WTC11 (cell line): ENCODE measurements at regions not wholly inside any gene's neighbourhood (a gene's known extent, or its start where the extent isn't known, plus 50 kb on each side); places are given as distances from the start of the nearest gene placed in this dataset.

ENCODE experiments used
- ATAC-seq: fragments of 200-7000 bp; cut with Tn5 transposase; 2 replicates; pipeline ENCODE4 v1.10.0; 2021; ENCODE audit warnings: mild to moderate bottlenecking, moderate library complexity
- CTCF ChIA-PET: fragments of 300-600 bp; sonication (Branson Sonifier 250); formaldehyde crosslinking; loops from one replicate; lab custom pipeline; 2021; ENCODE audit warnings: antibody characterized with exemption; lab: Charles Lee
- POLR2A ChIA-PET: fragments of 350-600 bp; sonication (Branson Sonifier 250); formaldehyde crosslinking; loops from one replicate; lab custom pipeline; 2021; ENCODE audit warnings: antibody characterized with exemption; lab: Charles Lee
- DNase-seq: peaks from one replicate; pipeline ENCODE4 v3.0.0; 2021; ENCODE audit warnings: low spot score
- H3K27ac Mint-ChIP-seq: 2 replicates; pipeline ENCODE4 v1.8.0; 2021; ENCODE audit warnings: mixed read lengths
- H3K27me3 Mint-ChIP-seq: 2 replicates; pipeline ENCODE4 v1.8.0; 2021; ENCODE audit warnings: low read depth, mild to moderate bottlenecking, moderate library complexity, mixed read lengths
- H3K36me3 Mint-ChIP-seq: 2 replicates; pipeline ENCODE4 v1.8.0; 2021; ENCODE audit warnings: mixed read lengths
- H3K4me1 Mint-ChIP-seq: 2 replicates; pipeline ENCODE4 v1.8.0; 2022; ENCODE audit warnings: mixed read lengths
- H3K4me3 Mint-ChIP-seq: 2 replicates; pipeline ENCODE4 v1.8.0; 2021; ENCODE audit warnings: mild to moderate bottlenecking, moderate library complexity, mixed read lengths
- H3K9me3 Mint-ChIP-seq: 2 replicates; pipeline ENCODE4 v1.8.0; 2021; ENCODE audit warnings: mixed read lengths
- E2F4 ChIP-seq: sonication (generic); formaldehyde crosslinking; IDR thresholded peaks from 2 replicates; pipeline ENCODE4 v1.8.1; 2022; ENCODE audit warnings: low read depth, mild to moderate bottlenecking, moderate library complexity, missing genetic modification reagents, borderline replicate concordance
- ETV6 ChIP-seq: sonication (generic); formaldehyde crosslinking; IDR thresholded peaks from 2 replicates; pipeline ENCODE4 v1.8.1; 2022; ENCODE audit warnings: mild to moderate bottlenecking, missing genetic modification reagents
- FOXP1 ChIP-seq: sonication (generic); formaldehyde crosslinking; IDR thresholded peaks from 2 replicates; pipeline ENCODE4 v1.8.0; 2022; ENCODE audit warnings: missing genetic modification reagents, mild to moderate bottlenecking, moderate library complexity, borderline replicate concordance
- HMGA2 ChIP-seq: fragments of 250-450 bp; sonication (Bioruptor Pico); IDR thresholded peaks from 2 replicates; pipeline ENCODE4 v1.4.0; 2021; ENCODE audit warnings: mild to moderate bottlenecking, moderate library complexity
- MLX ChIP-seq: sonication (generic); formaldehyde crosslinking; IDR thresholded peaks from 2 replicates; pipeline ENCODE4 v1.8.1; 2023; ENCODE audit warnings: mild to moderate bottlenecking, missing genetic modification reagents, moderate library complexity
- MXD4 ChIP-seq: fragments of 250-450 bp; sonication (Bioruptor Pico); IDR thresholded peaks from 2 replicates; pipeline ENCODE4 v1.8.0; 2021; ENCODE audit warnings: mild to moderate bottlenecking, moderate library complexity, borderline replicate concordance
- MYBL2 ChIP-seq: sonication (generic); formaldehyde crosslinking; IDR thresholded peaks from 2 replicates; pipeline ENCODE4 v1.8.1; 2023; ENCODE audit warnings: mild to moderate bottlenecking, moderate library complexity, missing genetic modification reagents
- NR3C1 ChIP-seq: sonication (generic); formaldehyde crosslinking; conservative IDR thresholded peaks from 2 replicates; pipeline ENCODE4 v1.8.1; 2023; ENCODE audit warnings: low read depth, mild to moderate bottlenecking, missing genetic modification reagents
- PRRX2 ChIP-seq: fragments of 250-450 bp; sonication (Bioruptor Pico); IDR thresholded peaks from 2 replicates; pipeline ENCODE4 v1.8.0; 2021; ENCODE audit warnings: mild to moderate bottlenecking
- RORB ChIP-seq: fragments of 250-450 bp; sonication (Bioruptor Pico); IDR thresholded peaks from 2 replicates; pipeline ENCODE4 v1.9.0; 2021; ENCODE audit warnings: mild to moderate bottlenecking
- ZNF232 ChIP-seq: sonication (generic); formaldehyde crosslinking; IDR thresholded peaks from 2 replicates; pipeline ENCODE4 v1.8.0; 2022; ENCODE audit warnings: mild to moderate bottlenecking, missing genetic modification reagents
- ZNF317 ChIP-seq: sonication (generic); formaldehyde crosslinking; IDR thresholded peaks from 2 replicates; pipeline ENCODE4 v1.8.1; 2023; ENCODE audit warnings: low read depth, mild to moderate bottlenecking, moderate library complexity, missing genetic modification reagents, borderline replicate concordance
- ZNF396 ChIP-seq: fragments of 250-450 bp; sonication (Bioruptor Pico); IDR thresholded peaks from 2 replicates; pipeline ENCODE4 v1.8.0; 2021; ENCODE audit warnings: mild to moderate bottlenecking, moderate library complexity, borderline replicate concordance
- ZNF532 ChIP-seq: fragments of 250-450 bp; sonication (Bioruptor Pico); IDR thresholded peaks from 2 replicates; pipeline ENCODE4 v1.9.0; 2021; ENCODE audit warnings: mild to moderate bottlenecking, borderline replicate concordance
- TF ChIP-seq, protein P1 (sequence below): sonication (generic); formaldehyde crosslinking; conservative IDR thresholded peaks from 2 replicates; pipeline ENCODE4 v1.8.1; 2023; ENCODE audit warnings: mild to moderate bottlenecking, low read depth, missing genetic modification reagents, moderate library complexity
- TF ChIP-seq, protein P2 (sequence below): fragments of 250-450 bp; sonication (Bioruptor Pico); IDR thresholded peaks from 2 replicates; pipeline ENCODE4 v1.8.0; 2021; ENCODE audit warnings: mild to moderate bottlenecking
- TF ChIP-seq, protein P3 (sequence below): sonication (generic); formaldehyde crosslinking; IDR thresholded peaks from 2 replicates; pipeline ENCODE4 v1.8.0; 2022; ENCODE audit warnings: missing genetic modification reagents
- TF ChIP-seq, protein P4 (sequence below): sonication (generic); formaldehyde crosslinking; IDR thresholded peaks from 2 replicates; pipeline ENCODE4 v1.8.0; 2022; ENCODE audit warnings: mild to moderate bottlenecking, missing genetic modification reagents
- TF ChIP-seq, protein P5 (sequence below): sonication (generic); formaldehyde crosslinking; IDR thresholded peaks from 2 replicates; pipeline ENCODE4 v1.8.1; 2022; ENCODE audit warnings: mild to moderate bottlenecking, moderate library complexity, missing genetic modification reagents

GRCh38 chr1:222941425-222941824 lies 126.6 kb downstream of the DISP1 start (continued):
- TF ChIP-seq, protein P1, sequence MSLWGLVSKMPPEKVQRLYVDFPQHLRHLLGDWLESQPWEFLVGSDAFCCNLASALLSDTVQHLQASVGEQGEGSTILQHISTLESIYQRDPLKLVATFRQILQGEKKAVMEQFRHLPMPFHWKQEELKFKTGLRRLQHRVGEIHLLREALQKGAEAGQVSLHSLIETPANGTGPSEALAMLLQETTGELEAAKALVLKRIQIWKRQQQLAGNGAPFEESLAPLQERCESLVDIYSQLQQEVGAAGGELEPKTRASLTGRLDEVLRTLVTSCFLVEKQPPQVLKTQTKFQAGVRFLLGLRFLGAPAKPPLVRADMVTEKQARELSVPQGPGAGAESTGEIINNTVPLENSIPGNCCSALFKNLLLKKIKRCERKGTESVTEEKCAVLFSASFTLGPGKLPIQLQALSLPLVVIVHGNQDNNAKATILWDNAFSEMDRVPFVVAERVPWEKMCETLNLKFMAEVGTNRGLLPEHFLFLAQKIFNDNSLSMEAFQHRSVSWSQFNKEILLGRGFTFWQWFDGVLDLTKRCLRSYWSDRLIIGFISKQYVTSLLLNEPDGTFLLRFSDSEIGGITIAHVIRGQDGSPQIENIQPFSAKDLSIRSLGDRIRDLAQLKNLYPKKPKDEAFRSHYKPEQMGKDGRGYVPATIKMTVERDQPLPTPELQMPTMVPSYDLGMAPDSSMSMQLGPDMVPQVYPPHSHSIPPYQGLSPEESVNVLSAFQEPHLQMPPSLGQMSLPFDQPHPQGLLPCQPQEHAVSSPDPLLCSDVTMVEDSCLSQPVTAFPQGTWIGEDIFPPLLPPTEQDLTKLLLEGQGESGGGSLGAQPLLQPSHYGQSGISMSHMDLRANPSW (CRISPR knock-in tag) = no peak
- TF ChIP-seq ZNF317 (CRISPR knock-in tag) (no peak), MLX (CRISPR knock-in tag) (no peak), ZNF232 (CRISPR knock-in tag) (no peak), PRRX2 (no peak), E2F4 (no peak), MXD4 (CRISPR knock-in tag) (no peak)
- TF ChIP-seq, protein P2, sequence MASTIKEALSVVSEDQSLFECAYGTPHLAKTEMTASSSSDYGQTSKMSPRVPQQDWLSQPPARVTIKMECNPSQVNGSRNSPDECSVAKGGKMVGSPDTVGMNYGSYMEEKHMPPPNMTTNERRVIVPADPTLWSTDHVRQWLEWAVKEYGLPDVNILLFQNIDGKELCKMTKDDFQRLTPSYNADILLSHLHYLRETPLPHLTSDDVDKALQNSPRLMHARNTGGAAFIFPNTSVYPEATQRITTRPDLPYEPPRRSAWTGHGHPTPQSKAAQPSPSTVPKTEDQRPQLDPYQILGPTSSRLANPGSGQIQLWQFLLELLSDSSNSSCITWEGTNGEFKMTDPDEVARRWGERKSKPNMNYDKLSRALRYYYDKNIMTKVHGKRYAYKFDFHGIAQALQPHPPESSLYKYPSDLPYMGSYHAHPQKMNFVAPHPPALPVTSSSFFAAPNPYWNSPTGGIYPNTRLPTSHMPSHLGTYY (CRISPR knock-in tag) = no peak
- TF ChIP-seq, protein P3, sequence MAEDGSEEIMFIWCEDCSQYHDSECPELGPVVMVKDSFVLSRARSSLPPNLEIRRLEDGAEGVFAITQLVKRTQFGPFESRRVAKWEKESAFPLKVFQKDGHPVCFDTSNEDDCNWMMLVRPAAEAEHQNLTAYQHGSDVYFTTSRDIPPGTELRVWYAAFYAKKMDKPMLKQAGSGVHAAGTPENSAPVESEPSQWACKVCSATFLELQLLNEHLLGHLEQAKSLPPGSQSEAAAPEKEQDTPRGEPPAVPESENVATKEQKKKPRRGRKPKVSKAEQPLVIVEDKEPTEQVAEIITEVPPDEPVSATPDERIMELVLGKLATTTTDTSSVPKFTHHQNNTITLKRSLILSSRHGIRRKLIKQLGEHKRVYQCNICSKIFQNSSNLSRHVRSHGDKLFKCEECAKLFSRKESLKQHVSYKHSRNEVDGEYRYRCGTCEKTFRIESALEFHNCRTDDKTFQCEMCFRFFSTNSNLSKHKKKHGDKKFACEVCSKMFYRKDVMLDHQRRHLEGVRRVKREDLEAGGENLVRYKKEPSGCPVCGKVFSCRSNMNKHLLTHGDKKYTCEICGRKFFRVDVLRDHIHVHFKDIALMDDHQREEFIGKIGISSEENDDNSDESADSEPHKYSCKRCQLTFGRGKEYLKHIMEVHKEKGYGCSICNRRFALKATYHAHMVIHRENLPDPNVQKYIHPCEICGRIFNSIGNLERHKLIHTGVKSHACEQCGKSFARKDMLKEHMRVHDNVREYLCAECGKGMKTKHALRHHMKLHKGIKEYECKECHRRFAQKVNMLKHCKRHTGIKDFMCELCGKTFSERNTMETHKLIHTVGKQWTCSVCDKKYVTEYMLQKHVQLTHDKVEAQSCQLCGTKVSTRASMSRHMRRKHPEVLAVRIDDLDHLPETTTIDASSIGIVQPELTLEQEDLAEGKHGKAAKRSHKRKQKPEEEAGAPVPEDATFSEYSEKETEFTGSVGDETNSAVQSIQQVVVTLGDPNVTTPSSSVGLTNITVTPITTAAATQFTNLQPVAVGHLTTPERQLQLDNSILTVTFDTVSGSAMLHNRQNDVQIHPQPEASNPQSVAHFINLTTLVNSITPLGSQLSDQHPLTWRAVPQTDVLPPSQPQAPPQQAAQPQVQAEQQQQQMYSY (CRISPR knock-in tag) = no peak

DNA sequence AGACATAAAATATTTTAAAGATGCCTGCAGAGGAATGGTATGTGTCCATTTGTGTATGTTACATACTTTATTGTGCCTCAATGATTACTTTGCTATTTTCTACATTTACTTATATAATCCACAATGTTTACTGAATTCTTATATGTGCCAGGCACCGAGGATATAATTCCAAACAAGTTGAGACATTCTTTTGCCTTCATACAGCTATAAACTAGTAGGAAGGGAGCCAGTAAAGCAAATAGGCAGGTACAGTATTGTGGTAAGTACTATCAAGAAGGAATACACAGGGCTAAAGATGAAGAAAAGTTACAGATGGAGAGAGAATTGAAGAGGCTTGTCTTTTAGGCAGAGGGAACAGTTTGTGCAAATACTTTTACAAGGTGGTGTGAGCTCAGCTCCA lies 131.6 kb downstream of the DISP1 start:
- peaks cover 9% of the 10 kb centered on the region for H3K4me1 Mint-ChIP-seq
- ATAC-seq (no peak), DNase-seq (no peak)
- H3K4me3 Mint-ChIP-seq = no peak overlapping the region
- ChIA-PET POLR2A (interaction anchor here (0.6 kb wide), 1 partner anchor 599 kb away, joined by 3 read pairs; no protein-coding TSS in a partner anchor), CTCF (no interaction called here)
- TF ChIP-seq MYBL2 (CRISPR knock-in tag) (no peak), ZNF396 (CRISPR knock-in tag) (no peak), HMGA2 (CRISPR knock-in tag) (no peak), ETV6 (CRISPR knock-in tag) (no peak), ZNF232 (CRISPR knock-in tag) (no peak), ZNF532 (no peak), FOXP1 (CRISPR knock-in tag) (no peak), PRRX2 (no peak), NR3C1 (CRISPR knock-in tag) (no peak), RORB (CRISPR knock-in tag) (no peak)
- TF ChIP-seq, protein P4, sequence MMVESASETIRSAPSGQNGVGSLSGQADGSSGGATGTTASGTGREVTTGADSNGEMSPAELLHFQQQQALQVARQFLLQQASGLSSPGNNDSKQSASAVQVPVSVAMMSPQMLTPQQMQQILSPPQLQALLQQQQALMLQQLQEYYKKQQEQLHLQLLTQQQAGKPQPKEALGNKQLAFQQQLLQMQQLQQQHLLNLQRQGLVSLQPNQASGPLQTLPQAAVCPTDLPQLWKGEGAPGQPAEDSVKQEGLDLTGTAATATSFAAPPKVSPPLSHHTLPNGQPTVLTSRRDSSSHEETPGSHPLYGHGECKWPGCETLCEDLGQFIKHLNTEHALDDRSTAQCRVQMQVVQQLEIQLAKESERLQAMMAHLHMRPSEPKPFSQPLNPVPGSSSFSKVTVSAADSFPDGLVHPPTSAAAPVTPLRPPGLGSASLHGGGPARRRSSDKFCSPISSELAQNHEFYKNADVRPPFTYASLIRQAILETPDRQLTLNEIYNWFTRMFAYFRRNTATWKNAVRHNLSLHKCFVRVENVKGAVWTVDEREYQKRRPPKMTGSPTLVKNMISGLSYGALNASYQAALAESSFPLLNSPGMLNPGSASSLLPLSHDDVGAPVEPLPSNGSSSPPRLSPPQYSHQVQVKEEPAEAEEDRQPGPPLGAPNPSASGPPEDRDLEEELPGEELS = no peak
- TF ChIP-seq, protein P5, sequence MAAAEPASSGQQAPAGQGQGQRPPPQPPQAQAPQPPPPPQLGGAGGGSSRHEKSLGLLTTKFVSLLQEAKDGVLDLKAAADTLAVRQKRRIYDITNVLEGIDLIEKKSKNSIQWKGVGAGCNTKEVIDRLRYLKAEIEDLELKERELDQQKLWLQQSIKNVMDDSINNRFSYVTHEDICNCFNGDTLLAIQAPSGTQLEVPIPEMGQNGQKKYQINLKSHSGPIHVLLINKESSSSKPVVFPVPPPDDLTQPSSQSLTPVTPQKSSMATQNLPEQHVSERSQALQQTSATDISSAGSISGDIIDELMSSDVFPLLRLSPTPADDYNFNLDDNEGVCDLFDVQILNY (CRISPR knock-in tag) = no peak
- no peaks in the 10 kb centered on the region for H3K9me3 Mint-ChIP-seq
- no peak overlapping the region for H3K27ac Mint-ChIP-seq
- H3K36me3 Mint-ChIP-seq = no peaks in the 10 kb centered on the region
- H3K27me3 Mint-ChIP-seq = peaks cover 3% of the 10 kb centered on the region; the same call in 1 of the 2 replicates
